ENCODE measurements at regions not wholly inside any gene's neighbourhood (a gene's known extent, or its start where the extent isn't known, plus 50 kb on each side); places are given as distances from the start of the nearest gene placed in this dataset.

DNA sequence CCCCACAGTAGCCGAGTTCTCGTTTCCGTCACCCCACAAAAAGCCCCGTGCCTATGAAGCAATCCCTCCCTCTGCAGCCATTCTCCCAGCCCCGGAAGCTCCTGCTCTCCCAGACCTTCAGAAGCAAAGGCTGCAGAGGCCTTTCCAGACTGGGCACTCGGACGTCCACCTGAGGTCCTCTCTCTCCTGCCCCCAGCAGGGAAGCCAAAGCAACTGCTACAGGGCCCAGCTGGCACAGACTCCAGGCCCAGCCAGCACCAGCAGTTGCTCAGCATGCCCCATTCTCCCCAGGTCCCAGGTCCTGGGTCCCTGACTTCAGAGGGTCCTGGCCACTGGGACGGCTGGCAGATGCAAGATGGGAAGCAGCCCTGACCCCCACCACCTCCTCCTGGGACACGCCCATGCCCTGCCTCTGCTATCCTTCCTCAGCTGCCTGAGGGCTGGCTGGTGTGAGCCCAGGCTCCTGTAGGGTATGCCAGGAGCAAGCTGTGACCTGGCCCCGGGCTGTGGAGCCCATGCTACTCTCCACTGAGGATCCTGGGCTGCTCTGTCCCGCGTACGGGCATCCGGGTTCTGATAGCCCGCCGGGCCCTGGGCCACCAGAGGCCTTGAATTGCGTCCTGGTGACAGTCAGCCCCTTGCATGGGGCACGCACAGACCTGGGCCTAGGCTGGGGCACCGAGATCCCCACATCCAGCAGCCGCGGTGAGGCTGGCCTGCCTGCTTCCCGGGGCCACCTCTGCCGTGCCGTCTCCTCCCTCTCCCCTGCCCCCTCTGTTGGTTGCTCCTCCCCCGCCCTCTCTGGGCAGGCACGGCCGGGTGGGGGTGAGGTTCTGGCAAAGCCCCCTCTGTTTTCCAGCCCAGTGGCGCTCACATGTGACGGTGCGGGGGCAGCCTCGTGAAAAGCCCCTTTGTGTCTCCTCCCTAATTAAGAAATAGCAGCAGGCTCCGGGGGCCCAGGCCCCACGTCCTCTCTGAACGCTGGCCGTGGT, 1310.3 kb downstream of the BRD1 start:
- no peak for DNase-seq

DNA sequence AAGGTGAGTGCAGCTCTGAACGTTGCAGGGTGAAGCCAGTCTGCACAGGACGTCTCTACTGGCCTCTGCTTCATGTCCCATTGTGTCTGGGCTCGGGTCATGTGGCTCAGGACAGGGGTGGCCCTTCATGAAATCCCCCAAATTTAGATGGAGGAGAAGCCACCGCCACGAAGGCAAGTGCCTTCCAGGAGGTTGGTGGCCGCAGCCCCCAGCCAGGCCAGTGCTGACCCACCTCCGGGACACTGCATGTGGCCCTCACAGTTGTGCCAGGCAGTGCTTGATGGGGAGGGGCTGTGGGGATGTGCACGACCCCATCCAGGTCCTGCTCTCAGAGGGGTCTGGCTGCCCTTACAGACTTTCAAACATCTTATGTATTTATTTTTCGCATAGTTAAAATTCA, 1311.1 kb downstream of the BRD1 start:
- DNase-seq: no peak

DNA sequence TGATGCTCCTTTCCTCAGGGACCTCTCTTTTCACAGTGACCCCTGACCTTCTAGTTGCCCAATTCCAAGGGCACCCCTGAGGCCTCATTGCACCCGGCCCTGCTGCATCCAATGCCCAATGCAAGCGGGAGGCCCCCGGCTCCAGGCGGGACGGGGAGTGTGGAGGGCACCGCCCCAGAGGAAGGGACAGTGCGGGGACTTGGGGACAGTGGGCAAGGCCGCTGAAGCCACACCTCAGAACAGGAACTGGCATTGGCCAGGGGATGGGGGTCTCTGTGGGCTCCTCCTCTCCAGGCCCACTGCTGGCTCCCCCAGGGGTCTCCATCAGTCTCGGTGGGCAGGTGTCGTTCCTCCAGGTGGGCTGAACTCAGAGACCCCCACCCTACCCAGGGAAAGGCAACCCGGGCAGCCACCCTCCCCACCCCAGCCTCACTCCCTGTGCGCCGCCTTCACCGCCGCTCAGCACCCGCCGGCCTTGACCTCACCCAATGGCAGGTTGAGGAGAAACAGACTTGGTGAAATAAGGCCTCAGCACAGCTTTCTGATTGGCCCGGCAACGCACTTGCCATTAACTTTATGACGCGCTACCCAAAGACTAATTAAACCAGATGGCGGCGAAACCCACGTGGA, 1312.0 kb downstream of the BRD1 start:
- DNase-seq: no peak

DNA sequence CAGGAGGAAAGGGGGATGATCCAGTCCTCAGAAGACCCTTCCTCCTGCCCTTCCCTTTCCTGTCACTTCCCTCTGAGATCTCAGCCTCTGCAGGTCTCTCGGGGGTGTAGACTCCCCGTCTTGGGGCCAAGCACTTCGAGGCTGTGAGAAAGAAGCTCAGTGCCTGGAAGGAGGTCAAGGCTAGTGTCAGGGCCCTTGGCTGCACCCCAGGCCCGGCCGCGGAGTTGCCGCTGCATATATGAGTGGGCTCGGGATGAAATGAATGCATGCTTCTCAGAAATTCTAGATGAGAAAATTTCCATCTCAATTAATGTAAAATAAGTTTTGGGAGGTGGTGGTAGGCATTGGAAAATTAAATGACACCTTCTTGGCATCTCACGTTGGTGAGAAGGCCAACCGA, 1313.7 kb downstream of the BRD1 start:
- no peak for DNase-seq

DNA sequence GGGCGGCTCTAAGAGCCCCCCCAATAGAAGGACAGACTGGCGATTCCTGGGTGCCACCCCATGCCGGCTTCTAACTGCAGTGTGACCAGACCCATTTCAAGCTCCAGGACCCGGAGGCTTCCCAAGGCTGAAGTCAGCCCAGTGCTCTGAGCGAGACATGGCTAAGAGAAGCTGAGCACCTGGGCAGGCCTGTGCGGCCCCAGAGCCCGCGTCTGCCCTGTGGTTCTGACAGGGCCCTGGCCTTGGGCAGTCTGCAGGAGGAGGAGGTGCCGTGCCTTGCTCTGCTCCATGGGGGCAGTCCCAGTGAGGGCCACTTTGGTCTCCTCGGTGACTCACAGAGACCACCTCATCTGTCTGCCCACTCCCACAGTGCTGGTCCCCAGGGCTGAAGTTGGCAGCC, 1314.2 kb downstream of the BRD1 start:
- no peak for DNase-seq

DNA sequence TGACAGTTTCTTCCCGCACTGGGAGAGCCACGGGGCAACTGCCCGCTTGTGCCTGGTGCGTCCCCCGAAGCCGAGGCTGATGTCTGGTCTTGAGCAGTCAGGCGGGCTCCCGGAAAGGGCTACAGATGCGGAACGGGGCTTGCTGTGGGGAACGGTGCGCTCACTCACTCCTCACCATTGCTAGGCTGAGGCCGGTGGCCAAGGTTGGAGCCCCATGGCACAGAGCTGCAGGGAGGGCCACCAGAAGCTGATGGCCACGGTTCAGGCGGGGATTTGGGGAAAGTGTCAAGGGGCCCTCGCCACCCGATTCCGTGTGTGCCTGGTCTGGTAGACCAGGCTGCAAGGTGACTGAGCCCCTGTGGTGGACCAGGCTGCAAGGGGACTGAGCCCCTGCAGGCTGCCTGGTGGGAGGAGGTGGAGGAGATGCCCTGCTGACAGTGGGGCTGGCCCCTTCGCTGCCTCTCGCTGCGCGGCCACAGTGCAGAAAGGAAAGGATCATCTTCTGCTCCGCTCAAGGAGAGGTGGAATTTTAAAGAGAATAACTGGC, 1315.8 kb downstream of the BRD1 start:
- DNase-seq: no peak

DNA sequence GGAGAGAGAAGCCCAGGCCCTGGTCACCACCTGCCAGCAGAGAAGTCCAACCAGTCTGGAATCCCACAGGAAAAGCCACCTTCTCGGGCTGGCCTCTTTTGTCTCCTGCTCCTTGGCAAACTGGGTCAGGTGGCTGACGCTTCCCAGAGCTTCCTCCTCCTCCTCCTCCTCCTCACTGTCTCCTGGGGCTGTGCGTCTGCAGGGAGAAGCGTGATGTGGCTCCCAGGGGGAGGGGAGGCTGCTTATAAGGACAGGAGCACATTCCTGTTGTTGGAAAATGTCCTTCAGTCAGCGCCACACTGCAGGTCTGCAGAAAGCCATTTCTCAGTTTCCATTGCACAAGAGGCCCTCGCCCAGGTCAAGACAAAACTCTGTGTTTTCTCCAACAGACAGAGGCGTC, 1316.5 kb downstream of the BRD1 start:
- DNase-seq: no peak

DNA sequence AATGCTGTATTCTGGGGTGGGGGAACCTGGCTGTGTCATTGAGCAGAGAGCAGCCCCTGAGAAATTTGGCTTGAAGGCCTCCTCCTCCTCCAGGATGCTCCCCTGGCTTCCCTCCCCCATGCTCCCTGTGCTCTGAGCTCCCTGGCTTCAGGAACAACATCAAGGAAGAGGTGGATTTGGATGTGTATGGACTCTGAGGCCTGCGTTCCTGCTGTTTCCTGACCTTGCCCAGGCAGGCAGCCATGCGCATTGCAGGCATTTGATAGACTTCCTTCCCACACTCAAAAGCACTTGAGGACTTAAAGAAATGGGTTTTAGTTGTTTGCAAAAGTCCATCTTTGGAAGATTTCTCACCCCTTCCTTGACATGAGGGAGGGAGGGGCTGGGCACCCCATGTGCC, 1317.1 kb downstream of the BRD1 start:
- no peak for DNase-seq

DNA sequence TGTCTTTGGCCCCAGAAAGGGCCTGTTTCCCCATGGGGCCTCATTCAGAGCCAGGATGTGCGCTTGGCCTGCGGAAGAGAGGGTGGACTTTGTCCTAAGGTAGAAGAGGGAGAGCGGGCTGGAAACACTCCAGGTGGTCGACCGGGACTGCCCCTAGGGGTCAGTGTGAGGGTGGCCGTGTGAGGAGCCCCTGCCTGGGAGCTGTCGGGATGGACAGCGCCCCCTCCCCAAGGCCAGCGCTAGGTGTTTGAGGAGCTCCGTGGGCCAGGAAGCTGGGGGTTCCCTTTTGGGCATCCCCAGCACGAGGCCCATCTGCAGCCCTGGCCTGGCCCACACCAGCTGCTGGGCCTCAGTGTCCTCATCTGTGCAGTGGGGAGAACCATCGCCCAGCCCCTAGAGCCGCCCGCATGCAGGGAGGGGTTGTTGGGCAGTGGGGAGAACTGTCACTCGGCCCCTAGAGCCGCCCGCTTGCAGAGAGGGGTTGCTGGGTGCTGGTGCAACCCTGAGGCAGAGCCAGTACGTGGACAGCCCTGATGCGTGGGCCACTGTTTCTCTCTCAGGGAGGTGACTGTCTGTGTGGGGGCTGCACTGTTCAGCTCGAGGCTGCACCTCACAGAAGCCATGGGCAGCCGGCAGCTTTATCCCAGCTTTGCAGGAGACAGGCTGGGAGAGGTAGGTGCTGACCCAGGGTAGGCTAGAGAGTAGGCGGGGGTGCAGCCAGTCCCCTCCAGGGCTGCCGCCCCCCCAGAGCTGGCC, 1319.9 kb downstream of the BRD1 start:
- no peak for DNase-seq

DNA sequence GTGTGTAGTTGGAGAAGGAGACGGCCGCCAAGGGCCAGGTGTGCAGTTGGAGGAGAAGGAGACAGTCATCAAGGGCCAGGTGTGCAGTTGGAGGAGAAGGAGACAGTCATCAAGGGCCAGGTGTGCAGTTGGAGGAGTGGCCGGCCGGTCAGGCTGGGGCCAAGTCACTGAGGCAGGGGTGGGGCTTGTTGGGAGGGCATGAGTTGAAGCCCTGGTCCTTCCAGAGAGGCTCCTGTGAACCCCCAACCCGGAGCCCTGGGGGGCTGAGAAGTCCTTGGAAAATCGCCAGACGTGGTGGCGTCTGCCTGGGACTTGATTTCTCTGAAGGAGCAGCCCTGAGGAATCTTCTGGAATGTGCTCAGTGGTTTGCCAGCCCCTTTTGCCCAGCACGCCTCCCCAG, 1320.5 kb downstream of the BRD1 start:
- DNase-seq: no peak

DNA sequence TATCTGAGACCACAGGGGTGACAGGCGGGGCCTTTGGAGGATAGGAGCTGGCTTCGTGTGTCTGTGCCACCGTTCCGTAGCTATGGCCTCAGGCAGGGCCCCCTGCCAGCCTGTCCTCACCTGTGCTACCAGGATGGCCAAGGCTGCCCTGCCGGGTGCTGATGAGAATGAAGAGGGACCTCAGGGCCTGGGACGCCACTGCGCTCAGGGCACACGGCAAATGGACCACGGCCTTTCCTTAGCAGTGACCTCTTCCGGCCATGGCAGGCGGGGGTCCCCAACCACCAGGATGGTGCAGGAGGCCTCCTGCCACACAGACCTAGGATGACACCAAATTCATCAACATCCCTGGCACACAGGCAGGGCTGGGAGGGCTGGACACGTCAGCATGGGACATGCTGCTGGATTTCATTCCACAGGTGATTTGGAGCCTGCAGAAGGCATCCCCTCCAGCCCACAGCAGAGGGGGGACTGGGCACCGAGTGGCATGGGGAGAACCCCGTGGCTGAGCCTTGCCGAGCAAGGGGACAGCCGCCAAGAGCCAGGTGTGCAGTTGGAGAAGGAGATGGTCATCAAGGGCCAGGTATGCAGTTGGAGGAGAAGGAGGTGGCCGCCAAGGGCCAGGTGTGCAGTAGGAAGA, 1321.0 kb downstream of the BRD1 start:
- DNase-seq: no peak

DNA sequence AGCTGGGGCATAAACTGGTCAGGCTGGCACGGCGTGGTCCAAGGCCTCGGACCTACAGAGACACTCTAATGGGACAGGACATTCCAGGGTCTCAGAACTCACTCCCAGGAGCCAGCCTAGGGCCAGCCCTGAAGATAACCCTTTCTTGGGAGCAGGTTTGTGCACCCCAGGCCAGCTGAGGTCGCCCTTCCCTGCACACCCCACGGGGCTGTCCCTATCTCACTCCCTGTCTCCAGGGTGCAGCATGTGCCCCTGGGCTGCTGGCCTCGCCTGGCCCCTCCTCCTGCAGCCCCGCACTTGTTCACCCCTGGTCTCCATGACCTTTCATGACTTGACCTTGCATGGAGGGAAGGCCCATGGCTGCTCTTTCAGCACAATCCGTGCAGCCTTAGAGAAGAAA, 1321.8 kb downstream of the BRD1 start:
- no peak for DNase-seq

DNA sequence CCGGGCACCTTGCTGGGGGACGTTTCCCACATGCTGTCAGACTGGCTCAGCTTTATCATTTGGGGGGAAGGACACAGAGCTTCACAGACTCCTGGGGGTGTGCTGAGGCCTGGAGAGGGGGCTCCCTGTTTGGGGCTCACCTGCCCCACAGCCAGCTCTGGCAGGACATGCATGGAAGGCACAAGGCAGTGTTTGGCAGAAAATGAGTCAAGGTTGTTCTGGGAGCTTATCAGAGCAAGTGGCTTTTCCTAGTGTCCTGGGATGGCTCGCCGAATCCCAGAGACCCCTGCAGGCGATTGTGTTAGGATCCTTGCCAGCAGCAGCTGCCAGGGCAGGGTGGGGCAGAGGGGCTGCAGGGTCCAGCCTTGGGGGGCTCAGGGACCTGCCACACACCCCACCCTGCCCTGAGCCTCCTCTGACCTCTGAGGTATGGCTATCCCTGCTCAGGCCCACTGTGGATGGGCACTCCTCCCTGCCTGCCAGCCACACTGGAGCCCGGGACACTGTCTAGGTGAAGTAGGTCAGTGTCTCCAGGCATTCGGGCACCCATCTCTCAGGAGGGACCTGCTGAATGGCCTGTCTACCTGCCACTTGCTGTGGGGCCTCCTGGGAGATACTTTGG, 1323.0 kb downstream of the BRD1 start:
- DNase-seq: no peak

DNA sequence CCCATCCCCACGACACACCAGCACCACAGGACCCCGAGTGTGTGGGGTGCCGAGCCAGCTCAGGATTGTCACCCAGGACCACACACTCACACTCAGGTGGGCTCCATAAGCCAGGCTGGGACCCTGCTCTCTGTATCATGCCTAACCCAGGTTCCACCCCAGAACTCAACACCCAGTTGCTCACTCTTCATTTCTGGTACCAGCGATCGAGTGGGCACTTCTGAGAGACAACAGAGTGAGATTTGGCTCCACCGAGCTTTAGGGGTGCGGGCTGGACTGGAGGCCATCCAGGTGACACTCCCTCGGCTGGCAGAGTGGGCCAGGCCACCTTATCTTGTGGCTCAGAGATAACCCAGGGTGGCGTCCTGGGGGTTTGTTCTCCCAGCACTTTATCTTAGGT, 1323.8 kb downstream of the BRD1 start:
- DNase-seq: no peak

DNA sequence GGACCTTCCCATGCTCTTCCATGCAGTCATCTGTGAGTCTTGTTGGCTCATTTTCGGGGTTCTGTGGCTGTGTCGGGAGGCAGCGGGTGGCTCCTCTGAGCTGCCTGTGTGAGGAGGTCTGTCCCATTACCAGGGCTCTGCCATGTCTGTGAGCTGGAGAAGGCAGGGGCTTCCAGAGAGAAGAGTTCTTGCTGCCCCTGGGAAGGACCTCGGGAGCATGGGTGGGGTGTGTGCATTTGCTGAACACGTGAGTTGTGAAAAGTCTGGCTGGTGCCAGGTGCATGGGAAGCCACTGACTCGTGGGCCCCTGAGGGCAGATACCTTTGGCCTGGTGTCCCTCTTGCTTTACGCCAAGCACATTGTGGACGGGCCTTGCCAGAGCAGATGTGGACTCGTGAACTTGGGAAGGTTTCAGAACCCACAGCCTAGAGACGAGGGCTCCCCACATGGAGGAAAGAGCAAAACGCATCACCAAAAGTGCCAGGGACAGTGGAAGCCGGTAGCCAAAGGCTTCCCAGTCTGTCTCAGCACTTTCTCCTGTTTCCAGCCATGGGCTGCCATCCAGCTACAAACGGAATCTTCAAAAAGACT, 1324.5 kb downstream of the BRD1 start:
- DNase-seq: no peak

DNA sequence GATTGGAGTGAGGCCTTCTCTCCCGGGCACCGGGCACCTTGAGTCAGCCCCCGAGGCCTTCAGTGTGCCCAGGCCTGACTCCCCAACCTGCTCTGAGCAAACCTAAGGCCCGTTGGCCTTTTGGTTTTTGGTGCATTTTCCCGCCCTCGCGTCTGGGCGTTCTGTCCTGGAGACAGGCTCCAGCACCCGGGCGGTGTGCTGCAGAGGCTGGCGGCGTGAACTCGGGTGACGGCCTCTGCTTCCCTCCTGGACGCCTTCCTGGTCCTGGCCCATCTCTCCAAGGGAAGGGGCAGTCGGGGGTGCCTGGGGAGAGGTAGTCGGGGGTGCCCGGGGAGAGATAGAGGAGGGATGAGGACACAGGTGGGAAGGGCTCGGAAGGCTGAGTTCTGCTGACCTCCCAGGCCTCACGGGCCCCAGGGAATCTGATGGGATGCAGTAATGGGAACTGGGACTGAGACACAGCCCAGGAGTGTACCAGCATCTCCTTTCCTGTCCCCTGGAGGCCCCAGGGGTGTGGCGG, 1326.4 kb downstream of the BRD1 start:
- no peak for DNase-seq

DNA sequence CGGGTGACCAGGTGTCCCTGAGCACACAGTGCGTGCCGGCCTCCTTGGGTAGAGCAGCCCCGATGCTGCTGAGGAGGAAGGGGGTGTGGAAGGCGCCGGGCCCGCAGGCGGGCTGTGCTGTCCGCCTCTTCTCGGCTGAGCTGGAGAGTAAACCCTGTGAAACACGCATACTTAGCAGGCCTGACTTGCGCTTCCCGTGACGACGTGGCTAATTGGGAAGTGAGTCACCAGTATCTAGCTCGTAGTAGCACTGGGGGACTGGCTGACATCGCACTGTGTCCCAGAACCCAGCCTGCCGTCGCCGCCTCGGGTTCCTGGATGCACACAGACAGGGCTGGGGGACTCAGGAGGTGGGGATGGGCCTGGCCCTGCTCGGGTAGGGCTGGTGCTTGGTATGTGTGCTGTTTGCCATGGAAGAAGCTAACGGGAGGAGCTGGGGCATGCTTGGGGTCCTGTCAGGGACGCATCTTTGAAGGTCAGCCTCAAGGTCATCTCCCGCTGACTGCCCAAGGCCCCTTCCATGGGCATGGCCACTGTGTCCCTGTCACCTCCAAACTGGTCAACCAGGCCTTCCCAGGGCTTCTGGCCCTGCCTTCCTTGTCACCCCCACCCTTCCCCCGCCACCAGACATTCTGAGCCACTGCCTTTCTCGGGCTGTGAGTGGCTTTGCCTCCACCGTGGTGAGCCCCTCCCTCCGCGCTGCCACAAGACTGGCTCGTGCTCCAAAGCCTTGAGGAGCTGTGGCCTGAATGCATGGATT, 1327.0 kb downstream of the BRD1 start:
- DNase-seq: no peak

DNA sequence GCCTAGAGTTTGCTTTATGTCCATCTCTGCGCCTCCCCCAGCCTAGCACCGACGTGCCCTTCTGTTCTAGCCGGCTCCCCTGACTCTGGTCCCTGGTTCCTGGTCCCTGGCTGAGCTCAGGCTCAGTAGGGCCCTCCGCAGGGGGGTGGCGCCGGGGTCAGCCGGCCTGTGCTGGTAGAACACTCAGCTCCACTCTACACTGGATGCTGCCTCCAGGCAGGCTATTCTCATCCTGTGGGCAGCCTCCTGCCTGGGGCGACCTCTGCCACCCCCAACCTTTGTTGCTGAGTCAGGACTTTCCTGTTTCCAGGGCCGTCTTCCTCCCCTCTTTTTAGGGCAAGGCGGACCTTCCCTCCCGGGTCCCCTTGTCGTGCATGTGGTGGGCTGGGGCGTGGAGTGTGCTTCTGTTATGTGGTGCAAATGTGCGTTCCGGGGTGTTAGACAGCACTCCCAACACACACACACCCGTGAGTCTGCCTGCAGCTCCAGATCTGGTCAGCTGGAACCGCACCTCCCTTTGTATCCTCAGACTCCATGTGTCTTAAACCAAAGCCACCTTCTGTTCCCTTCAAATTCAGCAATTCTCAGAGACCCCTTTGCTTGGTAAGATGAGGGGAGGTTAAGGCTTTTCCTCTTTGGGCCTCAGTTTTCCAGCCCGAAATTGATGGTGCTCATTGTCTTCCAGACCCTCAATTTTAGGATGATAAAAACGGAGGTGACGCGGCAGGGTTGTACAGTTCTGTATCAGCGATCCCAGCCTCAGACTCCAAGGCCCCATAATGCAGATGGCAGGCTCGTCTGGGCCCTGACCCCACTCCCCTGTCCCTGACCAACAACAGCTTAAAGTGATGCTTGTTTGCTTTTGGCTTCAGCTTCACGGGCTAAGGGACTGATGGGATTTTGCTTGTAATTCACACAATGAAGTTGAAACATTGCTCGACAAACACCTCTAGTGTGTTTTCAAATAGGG, 1327.9 kb downstream of the BRD1 start:
- DNase-seq: no peak

DNA sequence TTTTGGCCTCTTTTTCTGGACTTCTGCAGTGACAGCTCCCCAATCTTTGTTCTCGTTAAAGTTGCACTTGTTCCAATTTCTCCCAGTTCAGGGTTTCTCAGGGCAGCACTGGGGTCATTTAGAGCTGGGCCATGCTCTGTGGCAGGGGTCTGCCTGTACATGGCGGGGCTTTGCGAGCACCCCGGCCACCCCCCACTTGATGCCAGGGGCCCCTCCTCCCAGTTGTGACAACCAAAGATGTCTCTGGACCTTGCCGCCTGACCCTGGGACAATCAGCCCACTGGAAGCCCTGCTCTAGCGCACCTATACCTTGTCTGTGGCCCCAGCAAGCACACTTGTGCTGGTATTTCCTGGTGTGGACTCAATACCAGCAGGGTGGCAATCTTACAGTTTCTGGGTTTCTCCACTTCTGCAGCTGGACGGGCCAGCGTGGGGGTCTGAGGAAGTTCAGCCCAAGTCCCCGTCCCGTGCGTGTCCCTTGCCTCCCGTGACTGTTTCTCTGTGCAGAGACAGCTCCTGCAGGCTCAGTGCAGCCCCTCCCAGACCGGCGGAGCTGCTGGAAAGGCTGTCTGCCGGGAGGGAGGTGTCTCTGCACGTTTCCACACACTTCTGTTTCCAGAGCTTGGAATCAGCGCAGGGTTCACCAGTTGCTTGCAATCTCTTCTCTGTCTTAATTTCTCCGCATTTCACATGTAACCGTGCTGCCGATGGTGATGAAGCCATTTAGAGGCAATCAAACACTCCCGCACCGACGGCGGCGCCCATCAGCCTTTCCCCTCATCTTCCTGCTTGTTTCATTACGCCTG, 1328.9 kb downstream of the BRD1 start:
- DNase-seq: no peak

Measured in activated CD4-positive, alpha-beta T cell treated with anti-CD3 and anti-CD28 coated beads for 1 hour (primary cell).